Hepatocyte (in vitro differentiated cells): ENCODE measurements at regions not wholly inside any gene's neighbourhood (a gene's known extent, or its start where the extent isn't known, plus 50 kb on each side); places are given as distances from the start of the nearest gene placed in this dataset.

Experiments used
- CTCF ChIP-seq: fragments of 200-600 bp; sonication (generic); IDR thresholded peaks from 2 replicates; pipeline ENCODE4 v1.5.1; 2016; ENCODE audit warnings: antibody characterized with exemption, mild to moderate bottlenecking; ENCODE audit not compliant: poor library complexity
- EZH2 ChIP-seq: fragments of 200-600 bp; sonication (generic); IDR thresholded peaks from 2 replicates; pipeline ENCODE4 v1.6.1; 2016; ENCODE audit warnings: antibody characterized with exemption, mild to moderate bottlenecking, borderline replicate concordance

GRCh38 chr6:40764726-40765125 is 177.6 kb upstream of the LRFN2 start:
- TF ChIP-seq CTCF (no peak), EZH2 (no peak)
